ENCODE measurements at regions not wholly inside any gene's neighbourhood (a gene's known extent, or its start where the extent isn't known, plus 50 kb on each side); places are given as distances from the start of the nearest gene placed in this dataset.

GRCh38 chr15:35596285-35596684 lies 50.3 kb upstream of the DPH6 start:
- no peak for DNase-seq (ENCODE audit: low read depth, low spot score)

DNA sequence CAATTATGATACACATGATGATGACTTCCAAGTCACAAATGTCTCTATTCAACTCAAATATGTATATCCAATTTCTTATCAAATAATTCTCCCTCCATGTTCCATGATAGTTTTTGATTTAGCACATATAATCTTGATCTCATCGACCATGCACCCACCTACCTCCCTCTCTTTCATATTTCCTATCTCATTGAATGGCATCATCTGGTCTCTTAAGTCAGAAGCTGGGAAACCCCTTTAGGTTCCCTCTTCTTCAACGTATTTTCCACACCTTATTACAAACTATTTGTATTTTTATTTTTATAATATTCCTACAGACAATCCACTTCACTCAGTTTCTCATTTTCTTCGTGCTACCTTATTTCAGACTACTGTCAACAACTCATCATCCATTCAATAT lies 56.9 kb upstream of the DPH6 start:
- no peak for DNase-seq (ENCODE audit: low read depth, low spot score)

- DNase-seq (ENCODE audit: low read depth, low spot score) = no peak
Observed at GRCh38 chr15:35603301-35603700, 57.3 kb upstream of the DPH6 start.

DNA sequence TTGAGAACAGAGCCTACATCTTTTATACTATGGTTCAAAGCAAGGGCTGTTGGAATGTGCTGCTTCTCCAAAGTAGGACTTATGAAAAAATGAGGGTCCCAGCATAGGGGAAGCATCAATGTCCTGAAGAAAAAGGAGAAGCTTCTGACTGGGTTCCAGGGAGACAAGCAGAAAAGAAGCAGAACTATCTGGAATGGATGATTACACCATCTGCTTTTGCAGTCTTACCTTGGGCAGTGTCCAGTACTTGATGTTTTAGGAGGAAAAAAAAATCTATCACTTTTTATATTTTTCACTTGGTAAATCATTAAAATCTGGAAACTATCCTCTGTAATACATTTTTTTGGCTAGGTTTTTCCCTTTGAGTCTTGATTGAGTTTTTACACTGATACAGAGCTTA lies 57.9 kb upstream of the DPH6 start:
- DNase-seq (ENCODE audit: low read depth, low spot score) = no peak

DNA sequence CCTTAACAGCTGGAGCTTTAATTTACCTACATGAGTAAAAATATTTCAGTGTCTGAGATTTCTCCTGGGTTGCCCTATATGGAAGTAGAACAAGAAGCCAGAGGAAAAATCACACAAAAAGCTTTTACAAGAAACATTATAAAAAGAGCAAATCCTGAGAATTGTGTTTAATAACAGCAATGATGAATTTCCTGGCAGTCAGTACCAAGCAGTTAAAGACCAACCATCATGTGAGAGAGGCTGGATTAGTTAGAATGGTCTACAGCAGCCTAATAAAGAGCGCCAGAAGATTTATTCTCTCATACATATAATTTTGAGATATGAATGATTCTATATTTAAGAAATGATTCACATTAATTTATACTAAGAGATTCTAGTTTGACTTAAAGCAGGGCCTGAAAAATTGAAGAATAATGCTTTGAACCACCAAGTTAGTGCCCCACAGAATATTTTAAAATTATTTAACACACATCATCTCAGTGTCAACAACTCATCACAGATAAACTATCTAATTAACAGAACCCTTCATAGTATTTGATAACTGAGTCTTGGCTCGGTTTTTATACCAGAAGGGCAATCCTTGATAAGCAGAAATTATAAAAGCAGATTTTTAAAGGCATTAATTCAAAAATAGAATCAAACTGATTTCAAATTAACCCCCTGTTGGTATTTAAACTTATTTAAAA lies 59.9 kb upstream of the DPH6 start:
- no peak for DNase-seq (ENCODE audit: low read depth, low spot score)

- no peak for DNase-seq (ENCODE audit: low read depth, low spot score)
Observed at GRCh38 chr15:35606450-35606779, 60.5 kb upstream of the DPH6 start.

GRCh38 chr15:35616498-35617271 lies 70.7 kb upstream of the DPH6 start:
- no peak for DNase-seq (ENCODE audit: low read depth, low spot score)

- DNase-seq (ENCODE audit: low read depth, low spot score) = no peak
Observed at GRCh38 chr15:35618260-35619188, 72.6 kb upstream of the DPH6 start.

DNA sequence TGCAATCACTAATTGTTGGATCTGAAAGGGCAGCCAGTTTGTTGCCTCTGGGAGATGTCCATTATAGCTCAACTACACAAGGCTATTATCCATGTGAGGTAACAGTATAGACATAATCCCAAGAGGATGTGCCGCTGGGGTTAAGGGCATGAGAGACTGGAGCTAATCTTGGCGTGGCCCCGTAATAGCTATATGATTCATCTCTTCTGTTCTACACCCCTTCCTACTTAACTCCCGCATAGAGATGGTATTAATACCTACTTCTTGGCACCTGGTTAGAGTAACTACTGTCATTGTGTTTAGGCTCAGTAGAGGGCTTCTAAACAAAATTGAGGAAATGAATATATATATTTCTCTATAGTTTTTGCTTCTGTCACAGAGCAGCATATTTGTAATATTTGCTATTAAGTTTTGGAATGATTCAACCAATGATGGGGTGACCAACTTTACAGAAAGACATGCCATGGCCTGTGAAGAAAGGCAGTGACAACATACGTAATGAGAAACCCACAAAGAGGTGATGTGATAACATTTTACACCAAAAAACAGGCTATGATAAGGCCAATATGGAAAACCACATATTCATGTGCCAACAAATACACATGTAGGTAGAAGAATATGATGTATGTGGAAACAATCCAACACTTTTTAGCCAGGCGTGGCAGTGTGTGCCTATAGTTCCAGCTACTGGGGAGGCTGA lies 76.8 kb upstream of the DPH6 start:
- DNase-seq (ENCODE audit: low read depth, low spot score) = no peak

- DNase-seq (ENCODE audit: low read depth, low spot score) = no peak
Observed at GRCh38 chr15:35624881-35625280, 78.9 kb upstream of the DPH6 start.

DNA sequence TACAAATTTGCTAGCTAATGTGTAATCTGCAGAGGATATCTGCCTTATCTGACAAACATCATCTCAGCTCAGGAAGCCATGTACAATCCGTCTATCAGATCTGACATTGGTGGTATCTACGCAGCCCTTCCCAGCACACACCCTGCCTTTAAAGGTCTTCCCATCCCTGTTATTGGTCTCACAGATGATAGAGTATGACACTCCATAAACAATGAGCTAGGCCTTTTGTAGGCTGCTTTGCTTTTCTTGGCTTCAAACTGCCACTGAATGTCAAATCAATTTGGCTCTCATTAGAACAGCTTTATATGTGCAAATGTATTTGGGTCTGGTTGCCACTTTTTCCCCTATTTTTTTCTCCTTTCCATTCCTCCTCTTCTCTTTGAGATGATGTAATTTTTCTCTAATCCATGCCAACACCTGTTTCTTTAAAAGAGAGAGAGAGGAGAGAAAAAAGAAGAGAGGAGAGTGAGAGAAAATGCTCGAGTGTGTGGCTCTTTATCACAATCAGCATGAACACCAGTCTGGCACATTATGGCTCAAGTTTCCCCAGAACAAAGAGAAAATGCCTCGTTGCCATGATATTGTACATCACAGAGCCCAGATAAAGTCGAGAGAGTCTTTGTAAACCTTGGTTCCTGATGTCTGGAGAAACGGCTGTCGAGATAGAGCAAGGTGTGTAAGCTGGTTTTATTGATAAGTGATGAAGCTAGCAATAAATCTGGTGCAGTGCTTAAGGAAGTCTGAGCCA lies 80.8 kb upstream of the DPH6 start:
- no peak for DNase-seq (ENCODE audit: low read depth, low spot score)

- no peak for DNase-seq (ENCODE audit: low read depth, low spot score)
Observed at GRCh38 chr15:35627696-35628095, 81.7 kb upstream of the DPH6 start.

DNA sequence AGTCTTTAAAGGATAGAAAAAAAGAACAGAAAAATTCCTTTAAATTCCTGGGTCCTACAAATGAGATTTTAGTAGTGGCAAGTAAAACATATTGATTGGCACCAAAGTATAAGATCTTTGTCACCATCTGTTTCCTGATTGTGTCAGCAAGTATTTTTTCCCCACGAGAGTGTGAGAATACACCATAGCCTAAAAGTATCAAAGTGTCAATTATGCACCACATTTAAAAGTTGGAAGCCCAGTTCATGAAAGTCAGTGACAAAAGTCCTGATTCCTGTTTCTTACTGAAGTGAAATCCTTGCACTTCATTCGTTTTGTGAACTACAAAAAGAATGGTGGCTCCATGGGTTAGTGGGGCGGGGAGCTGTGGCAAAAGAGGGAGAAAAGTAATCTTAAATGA lies 83.8 kb upstream of the DPH6 start:
- DNase-seq (ENCODE audit: low read depth, low spot score) = no peak

DNA sequence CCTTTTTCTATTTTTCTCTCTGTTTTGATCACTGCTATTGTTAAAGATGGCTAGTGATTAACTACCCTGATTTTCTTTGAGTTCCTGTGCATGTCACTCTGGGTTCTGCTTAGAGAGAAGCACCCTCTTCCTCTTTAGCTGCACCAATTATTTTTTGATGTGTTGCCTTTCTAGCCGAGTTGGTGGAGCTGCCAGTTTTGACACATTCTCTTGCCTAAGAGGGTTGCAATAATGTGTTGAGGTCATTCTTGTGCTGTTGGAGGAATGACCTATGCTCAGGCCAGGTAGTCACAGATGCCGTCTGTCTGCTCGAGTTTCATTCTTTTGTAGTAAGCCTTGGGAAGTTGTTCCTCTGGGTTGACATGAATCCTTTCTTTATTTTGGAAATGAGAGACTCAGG lies 84.6 kb upstream of the DPH6 start:
- DNase-seq (ENCODE audit: low read depth, low spot score) = no peak

GRCh38 chr15:35630985-35631384 lies 85.0 kb upstream of the DPH6 start:
- no peak for DNase-seq (ENCODE audit: low read depth, low spot score)

GRCh38 chr15:35633677-35634076 lies 87.7 kb upstream of the DPH6 start:
- DNase-seq (ENCODE audit: low read depth, low spot score) = no peak

DNA sequence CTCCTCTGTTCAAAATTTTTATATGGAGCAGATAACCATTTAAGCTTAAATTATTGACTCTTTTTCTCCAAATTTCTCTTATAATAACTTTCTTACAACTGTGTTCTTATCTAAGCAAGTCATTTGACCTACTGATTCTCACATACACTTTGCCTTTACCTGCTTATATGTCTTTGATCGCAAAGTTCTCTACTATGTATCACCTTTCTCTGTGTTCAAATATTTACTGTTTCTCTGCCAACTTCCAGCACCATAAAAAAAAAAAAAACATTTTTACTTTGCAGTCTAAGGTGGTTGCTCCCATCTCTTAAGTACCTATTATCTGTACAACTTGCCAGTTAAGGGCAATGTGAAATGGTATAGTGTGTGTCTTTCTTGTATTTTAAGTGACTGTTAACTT lies 100.8 kb upstream of the DPH6 start:
- no peak for DNase-seq (ENCODE audit: low read depth, low spot score)

DNA sequence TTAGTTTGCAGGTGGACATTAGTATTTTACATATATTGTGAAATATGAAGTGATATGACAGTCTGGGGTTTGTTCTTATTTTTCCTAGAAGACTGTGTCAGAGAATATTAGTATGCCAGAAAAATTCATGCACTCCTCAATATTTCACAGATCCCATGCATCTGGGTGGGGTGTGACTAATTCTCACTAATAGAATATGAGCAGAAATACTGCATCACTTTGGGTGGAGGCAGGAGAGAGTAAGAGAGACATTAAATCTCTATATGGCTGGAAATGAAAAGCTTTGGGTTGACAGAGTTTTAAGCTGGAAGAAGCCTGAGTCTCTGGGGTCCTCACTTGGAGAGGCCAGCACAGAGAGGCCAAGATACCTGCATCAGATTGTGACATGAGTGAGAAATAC lies 101.3 kb upstream of the DPH6 start:
- DNase-seq (ENCODE audit: low read depth, low spot score) = no peak

- no peak for DNase-seq (ENCODE audit: low read depth, low spot score)
Observed at GRCh38 chr15:35648941-35649340, 103.0 kb upstream of the DPH6 start.

DNA sequence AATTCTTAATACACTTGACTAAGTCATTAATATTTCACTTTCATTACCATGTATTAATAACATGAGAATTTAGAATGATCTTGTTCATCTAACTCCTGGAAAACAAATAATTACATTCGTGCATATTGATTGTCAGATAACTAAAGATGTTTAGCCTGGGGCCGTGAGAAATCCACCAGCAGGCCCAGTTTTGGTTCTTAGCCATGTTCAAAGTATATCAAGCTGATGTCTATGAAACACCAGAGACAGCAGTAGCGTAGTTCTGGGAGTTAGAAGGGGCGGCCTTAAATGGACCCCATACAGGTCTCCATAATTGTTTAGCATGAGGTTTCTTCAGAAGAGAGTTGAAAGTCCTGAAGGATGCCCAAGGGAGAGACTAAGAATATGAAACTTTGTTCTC lies 103.6 kb upstream of the DPH6 start:
- no peak for DNase-seq (ENCODE audit: low read depth, low spot score)

- no peak for DNase-seq (ENCODE audit: low read depth, low spot score)
Observed at GRCh38 chr15:35654332-35654731, 108.4 kb upstream of the DPH6 start.
